HepG2 (cell line): ENCODE measurements at regions not wholly inside any gene's neighbourhood (a gene's known extent, or its start where the extent isn't known, plus 50 kb on each side); places are given as distances from the start of the nearest gene placed in this dataset.

Source experiments
- ATAC-seq: fragments of 200-7000 bp; cut with Tn5 transposase; 3 replicates; pipeline ENCODE4 v1.9.1; 2020; ENCODE audit warnings: mild to moderate bottlenecking, moderate library complexity
- BruUV-seq: library from RNA; stranded (reverse); fragments of 400-500 nt; replicated peaks from 2 replicates; lab custom pipeline; 2021; lab: Mats Ljungman, UMichigan
- CTCF ChIA-PET: fragments of 300-600 bp; formaldehyde crosslinking; extraction: SDS; loops from one replicate; lab custom pipeline; 2021; ENCODE audit warnings: low total read pairs, inconsistent platforms, low intra/inter-chr PET ratio; lab: Yijun Ruan, JAX
- POLR2A ChIA-PET: fragments of 350-600 bp; sonication (Branson Sonifier 250); formaldehyde crosslinking; loops from one replicate; lab custom pipeline; 2020; ENCODE audit warnings: antibody characterized with exemption, inconsistent platforms; lab: Yijun Ruan, JAX
- DNase-seq: peaks from one replicate; pipeline ENCODE4 v3.0.0-alpha.2; 2015; ENCODE audit warnings: low spot score
- FAIRE-seq: peaks from 3 replicates; lab custom pipeline; 2011; peaks lifted over from hg19 to GRCh38; lab: Jason Lieb, UNC
- H2AFZ ChIP-seq: one replicate; pipeline ENCODE4 v1.6.1; 2011; ENCODE audit warnings: low read length, inconsistent platforms
- H3K27ac ChIP-seq: fragments of 300-600 bp; 3 replicates; pipeline ENCODE4 v1.8.0; 2011; ENCODE audit warnings: mixed run types, mild to moderate bottlenecking, mixed read lengths, low read length, inconsistent platforms; ENCODE audit not compliant: insufficient read depth; ENCODE audit errors: extremely low read length
- H3K27me3 ChIP-seq, 2 experiments: fragments of 200-600 bp in 1 of 2; 2 replicates in 1 of 2; 3 replicates in 1 of 2; pipeline versions ENCODE4 v1.6.0 to v1.8.0; 2011; ENCODE audit warnings: low read length in 2 of 2, mild to moderate bottlenecking in 2 of 2, moderate library complexity in 2 of 2, inconsistent platforms in 1 of 2; ENCODE audit not compliant: insufficient read depth in 2 of 2, control insufficient read depth in 1 of 2
- H3K36me3 ChIP-seq, 2 experiments: fragments of 200-600 bp in 1 of 2; replicated peaks in 1 of 2; 2 replicates in 1 of 2; 3 replicates in 1 of 2; pipeline versions ENCODE4 v1.5.1 to v1.8.0; 2011; ENCODE audit warnings: low read length in 2 of 2, inconsistent platforms in 1 of 2; ENCODE audit not compliant: insufficient read depth in 2 of 2, control insufficient read depth in 1 of 2
- H3K4me1 ChIP-seq: 2 replicates; pipeline ENCODE4 v1.5.1; 2012; ENCODE audit warnings: low read length, inconsistent platforms; ENCODE audit not compliant: insufficient read depth
- H3K4me2 ChIP-seq: 2 replicates; pipeline ENCODE4 v1.6.0; 2011; ENCODE audit warnings: low read depth, low read length, inconsistent platforms
- H3K4me3 ChIP-seq, 3 experiments: fragments of 200-600 bp in 1 of 3; sonication (generic), shearing (Covaris generic) in 1 of 3; replicated peaks in 1 of 3; 2 replicates each; pipeline ENCODE4 v1.5.1; 2011 to 2016; ENCODE audit warnings: low read length in 3 of 3, inconsistent platforms in 2 of 3, low read depth in 2 of 3, mild to moderate bottlenecking in 2 of 3, control low read depth in 1 of 3, mixed read lengths in 1 of 3; ENCODE audit not compliant: insufficient read depth in 1 of 3
- H3K79me2 ChIP-seq: one replicate; pipeline ENCODE4 v1.6.1; 2011; ENCODE audit warnings: low read length, inconsistent platforms; ENCODE audit not compliant: insufficient read depth
- H3K9ac ChIP-seq: 2 replicates; pipeline ENCODE4 v1.6.0; 2011; ENCODE audit warnings: mild to moderate bottlenecking, low read depth, low read length, inconsistent platforms; ENCODE audit not compliant: insufficient read depth
- H3K9me3 ChIP-seq: 2 replicates; pipeline ENCODE4 v1.5.1; 2012; ENCODE audit warnings: mild to moderate bottlenecking, low read length
- H4K20me1 ChIP-seq: 2 replicates; pipeline ENCODE4 v1.6.0; 2011; ENCODE audit warnings: inconsistent platforms, mild to moderate bottlenecking, low read length, moderate library complexity; ENCODE audit not compliant: insufficient read depth
- BCL6 ChIP-seq: IDR thresholded peaks from 2 replicates; pipeline ENCODE4 v1.6.1; 2016; ENCODE audit warnings: missing genetic modification reagents, missing compliant biosample characterization
- ELF3 ChIP-seq: IDR thresholded peaks from 2 replicates; pipeline ENCODE4 v1.6.1; 2016; ENCODE audit warnings: missing genetic modification reagents, missing compliant biosample characterization
- FOXP1 ChIP-seq, 2 experiments: fragments of 450-650 bp in 1 of 2; IDR thresholded peaks; 2 replicates each; pipeline ENCODE4 v1.6.1; 2017 to 2018; ENCODE audit warnings: antibody characterized with exemption in 1 of 2
- GATAD2A ChIP-seq: IDR thresholded peaks from 2 replicates; pipeline ENCODE4 v1.6.1; 2016
- IKZF5 ChIP-seq: IDR thresholded peaks from 2 replicates; pipeline ENCODE4 v1.6.1; 2018; ENCODE audit warnings: missing genetic modification reagents, mild to moderate bottlenecking, missing compliant biosample characterization
- NFKBIZ ChIP-seq: IDR thresholded peaks from 2 replicates; pipeline ENCODE4 v1.6.1; 2018; ENCODE audit warnings: missing genetic modification reagents, missing compliant biosample characterization
- PHF21A ChIP-seq: sonication (generic); formaldehyde crosslinking; IDR thresholded peaks from 2 replicates; pipeline ENCODE4 v1.5.0; 2020; ENCODE audit warnings: mild to moderate bottlenecking, missing genetic modification reagents
- POGZ ChIP-seq: sonication (generic); formaldehyde crosslinking; IDR thresholded peaks from 2 replicates; pipeline ENCODE4 v1.4.0; 2020; ENCODE audit warnings: mild to moderate bottlenecking, missing genetic modification reagents
- RFXANK ChIP-seq: IDR thresholded peaks from 2 replicates; pipeline ENCODE4 v1.6.1; 2016
- RFXAP ChIP-seq: sonication (generic); formaldehyde crosslinking; IDR thresholded peaks from 2 replicates; pipeline ENCODE4 v1.4.0; 2020; ENCODE audit warnings: missing genetic modification reagents, borderline replicate concordance
- SAP130 ChIP-seq: IDR thresholded peaks from 2 replicates; pipeline ENCODE4 v1.6.1; 2016; ENCODE audit warnings: low read depth
- SPEN ChIP-seq: sonication (generic); formaldehyde crosslinking; IDR thresholded peaks from 2 replicates; pipeline ENCODE4 v1.5.1; 2020; ENCODE audit warnings: low read depth, mild to moderate bottlenecking, missing genetic modification reagents
- TARDBP ChIP-seq: sonication (generic); formaldehyde crosslinking; IDR thresholded peaks from 2 replicates; pipeline ENCODE4 v1.8.0; 2022; ENCODE audit warnings: mild to moderate bottlenecking, missing genetic modification reagents
- WIZ ChIP-seq: sonication (generic); formaldehyde crosslinking; IDR thresholded peaks from 2 replicates; pipeline ENCODE4 v1.5.1; 2020; ENCODE audit warnings: mild to moderate bottlenecking, missing genetic modification reagents
- ZBTB2 ChIP-seq: sonication (generic); formaldehyde crosslinking; IDR thresholded peaks from 2 replicates; pipeline ENCODE4 v1.8.0; 2022; ENCODE audit warnings: low read depth, missing genetic modification reagents
- ZNF280D ChIP-seq: sonication (generic); formaldehyde crosslinking; IDR thresholded peaks from 2 replicates; pipeline ENCODE4 v1.5.1; 2020; ENCODE audit warnings: mild to moderate bottlenecking, missing genetic modification reagents
- ZNF317 ChIP-seq: sonication (generic); formaldehyde crosslinking; IDR thresholded peaks from 2 replicates; pipeline ENCODE4 v1.5.0; 2020; ENCODE audit warnings: mild to moderate bottlenecking, missing genetic modification reagents
- ZNF33B ChIP-seq: sonication (generic); formaldehyde crosslinking; IDR thresholded peaks from 2 replicates; pipeline ENCODE4 v1.5.1; 2020; ENCODE audit warnings: mild to moderate bottlenecking, missing genetic modification reagents
- ZNF562 ChIP-seq: sonication (generic); formaldehyde crosslinking; IDR thresholded peaks from 2 replicates; pipeline ENCODE4 v1.8.0; 2022; ENCODE audit warnings: missing genetic modification reagents, borderline replicate concordance
- ZSCAN29 ChIP-seq: sonication (generic); formaldehyde crosslinking; conservative IDR thresholded peaks from 2 replicates; pipeline ENCODE4 v1.4.0; 2020; ENCODE audit warnings: mild to moderate bottlenecking, missing genetic modification reagents
- WGBS: methylation state at CpG from one replicate; pipeline ENCODE4 v1.1.6; 2017; ENCODE audit warnings: low lambda C conversion rate; 5-methylcytosine and 5-hydroxymethylcytosine counted together
- in situ Hi-C: cut with HindIII; loops from 2 replicates; pipeline ENCODE4 v1.10.0; 2017; ENCODE audit warnings: low pct_unique_long_range_greater_than_20kb; ENCODE audit not compliant: extremely low pct_ligation_motif_present
- intact Hi-C: fragments of 100-400 bp; cut with micrococcal nuclease; formaldehyde crosslinking; loops from one replicate; pipeline ENCODE4 v1.10.0; 2022; ENCODE audit not compliant: unreplicated experiment

- Histone ChIP-seq H3K4me1 (peaks cover 82% of the 10 kb centered on the region), H3K27ac (peak overlapping the region; percentile 57), H3K36me3 (no peaks in the 10 kb centered on the region), H3K4me2 (peak overlapping the region; percentile 61), H3K9me3 (no peaks in the 10 kb centered on the region), H4K20me1 (no peaks in the 10 kb centered on the region), H3K27me3 (no peaks in the 10 kb centered on the region), H3K9ac (no peak overlapping the region; the same call in 1 of the 2 replicates), H3K79me2 (no peaks in the 10 kb centered on the region), H2AFZ (peak overlapping the region; percentile 49), H3K4me3 (peak overlapping the region in 1 of 3 experiments; percentile 4; a peak in 1 of 6 replicates)
- ATAC-seq (peak; percentile 88), DNase-seq (peak; percentile 78), FAIRE-seq (peak; percentile 40)
- in situ Hi-C loops (no loop called here), intact Hi-C loops (no loop called here)
- 25% methylated on average over 1 of the region's 1 CpG for WGBS
- ChIA-PET POLR2A (no interaction called here), CTCF (no interaction called here)
- no TSS peak for BruUV-seq
- peak; percentile 63 for TF ChIP-seq GATAD2A
- peak; percentile 28; the same call in 1 of the 2 replicates for TF ChIP-seq NFKBIZ (CRISPR knock-in tag)
- TF ChIP-seq ZNF562 (CRISPR knock-in tag): no peak
- TF ChIP-seq ZNF317 (CRISPR knock-in tag): no peak
- TF ChIP-seq ELF3: peak; percentile 68
- peak; percentile 26; the same call in 1 of the 2 replicates for TF ChIP-seq TARDBP
- no peak for TF ChIP-seq SPEN (CRISPR knock-in tag)
- TF ChIP-seq ZNF280D (CRISPR knock-in tag): no peak
- no peak for TF ChIP-seq FOXP1 (IDR thresholded peaks at IDR 0.05)
- TF ChIP-seq FOXP1 (CRISPR knock-in tag; IDR thresholded peaks at IDR 0.05): peak; percentile 35; the same call in 1 of the 2 replicates
- TF ChIP-seq POGZ (CRISPR knock-in tag): peak; percentile 46; the same call in 1 of the 2 replicates
- TF ChIP-seq SAP130 (CRISPR knock-in tag): peak; percentile 40; the same call in 1 of the 2 replicates
- TF ChIP-seq PHF21A (CRISPR knock-in tag): no peak
- TF ChIP-seq ZNF33B (CRISPR knock-in tag): no peak
- peak; percentile 20; the same call in 1 of the 2 replicates for TF ChIP-seq IKZF5 (CRISPR knock-in tag)
- TF ChIP-seq ZSCAN29: no peak
- no peak for TF ChIP-seq WIZ (CRISPR knock-in tag)
- TF ChIP-seq ZBTB2 (CRISPR knock-in tag): no peak
- peak; percentile 50 for TF ChIP-seq BCL6
- TF ChIP-seq RFXAP: no peak
- no peak for TF ChIP-seq RFXANK (CRISPR knock-in tag)
These were observed 341.2 kb upstream of the C2CD4B start for GRCh38 chr15:62506217-62506805.
